SK-N-SH (cell line): ENCODE measurements at regions not wholly inside any gene's neighbourhood (a gene's known extent, or its start where the extent isn't known, plus 50 kb on each side); places are given as distances from the start of the nearest gene placed in this dataset.

ENCODE experiments used
- CTCF ChIA-PET: fragments of 300-600, 350-600 bp; formaldehyde crosslinking; extraction: SDS; loops from one replicate; lab custom pipeline; 2021; lab: Yijun Ruan, JAX
- POLR2A ChIA-PET: fragments of 350-600 bp; sonication (Branson Sonifier 250); formaldehyde crosslinking; extraction: SDS; loops from one replicate; lab custom pipeline; 2020; ENCODE audit warnings: antibody characterized with exemption, inconsistent platforms; lab: Yijun Ruan, JAX
- DNase-seq: peaks from one replicate; pipeline ENCODE4 v3.0.0; 2012
- H2AFZ ChIP-seq: fragments of 200-600 bp; sonication (generic); 2 replicates; pipeline ENCODE4 v1.8.1; 2016; ENCODE audit warnings: antibody characterized with exemption, mild to moderate bottlenecking, low read depth
- H3F3A ChIP-seq: fragments of 200-600 bp; sonication (generic); replicated peaks from 2 replicates; pipeline ENCODE3; 2016; ENCODE audit warnings: antibody characterized with exemption, mild to moderate bottlenecking; ENCODE audit not compliant: insufficient read depth
- H3K27ac ChIP-seq, 2 experiments: fragments of 200-500 bp in 1 of 2; fragments of 200-600 bp in 1 of 2; sonication (Bioruptor generic) in 1 of 2; sonication (generic), shearing (Covaris generic) in 1 of 2; 2 replicates each; pipeline versions ENCODE4 v1.5.1 to v1.6.1; 2014 to 2016; ENCODE audit warnings: low read depth in 2 of 2, inconsistent platforms in 1 of 2, low read length in 1 of 2, mild to moderate bottlenecking in 1 of 2, mixed read lengths in 1 of 2
- H3K27me3 ChIP-seq: fragments of 200-600 bp; sonication (generic), shearing (Covaris generic); 2 replicates; pipeline ENCODE4 v1.6.1; 2016; ENCODE audit warnings: mixed run types; ENCODE audit not compliant: insufficient read depth
- H3K36me3 ChIP-seq, 2 experiments: fragments of 200-500 bp in 1 of 2; fragments of 200-600 bp in 1 of 2; sonication (Bioruptor generic) in 1 of 2; sonication (generic) in 1 of 2; replicated peaks in 1 of 2; 2 replicates each; pipeline versions ENCODE3 to v1.5.1; 2014 to 2016; ENCODE audit warnings: low read length in 1 of 2, mild to moderate bottlenecking in 1 of 2; ENCODE audit not compliant: insufficient read depth in 2 of 2, control insufficient read depth in 1 of 2
- H3K4me1 ChIP-seq, 2 experiments: fragments of 200-500 bp in 1 of 2; fragments of 200-600 bp in 1 of 2; sonication (Bioruptor generic) in 1 of 2; sonication (generic), shearing (Covaris generic) in 1 of 2; 2 replicates each; pipeline versions ENCODE4 v1.5.1 to v1.6.1; 2014 to 2016; ENCODE audit warnings: low read depth in 1 of 2, low read length in 1 of 2, mixed run types in 1 of 2; ENCODE audit not compliant: insufficient read depth in 2 of 2, control insufficient read depth in 1 of 2
- H3K4me2 ChIP-seq: fragments of 200-600 bp; sonication (generic), shearing (Covaris generic); 2 replicates; pipeline ENCODE4 v1.6.1; 2017; ENCODE audit warnings: mixed run types
- H3K4me3 ChIP-seq, 2 experiments: fragments of 200-500 bp in 1 of 2; fragments of 200-600 bp in 1 of 2; sonication (Bioruptor generic) in 1 of 2; sonication (generic), shearing (Covaris generic) in 1 of 2; 2 replicates each; pipeline versions ENCODE4 v1.5.1 to v1.8.1; 2014 to 2016; ENCODE audit warnings: low read depth in 2 of 2, inconsistent platforms in 1 of 2, low read length in 1 of 2, mild to moderate bottlenecking in 1 of 2, mixed read lengths in 1 of 2, moderate library complexity in 1 of 2
- H3K79me2 ChIP-seq: fragments of 200-600 bp; sonication (generic); 2 replicates; pipeline ENCODE4 v1.8.1; 2017; ENCODE audit warnings: mild to moderate bottlenecking; ENCODE audit not compliant: insufficient read depth
- H3K9ac ChIP-seq: fragments of 200-600 bp; sonication (generic); 2 replicates; pipeline ENCODE4 v1.6.1; 2017; ENCODE audit warnings: mixed run types
- H3K9me2 ChIP-seq: fragments of 200-600 bp; sonication (generic); 2 replicates; pipeline ENCODE4 v1.6.1; 2017; ENCODE audit warnings: mixed run types
- H3K9me3 ChIP-seq: fragments of 200-600 bp; sonication (generic); 2 replicates; pipeline ENCODE4 v1.6.1; 2017; ENCODE audit warnings: mixed run types, mild to moderate bottlenecking, moderate library complexity
- H4K20me1 ChIP-seq: fragments of 200-600 bp; sonication (generic); 2 replicates; pipeline ENCODE4 v1.6.1; 2017; ENCODE audit warnings: mild to moderate bottlenecking, mixed run types; ENCODE audit not compliant: insufficient read depth
- ELF1 ChIP-seq: IDR thresholded peaks from 2 replicates; pipeline ENCODE4 v1.4.0; 2012
- EZH2phosphoT487 ChIP-seq: fragments of 200-600 bp; sonication (generic); IDR thresholded peaks from 2 replicates; pipeline ENCODE4 v1.6.1; 2017; ENCODE audit warnings: low read depth, mixed run types, mild to moderate bottlenecking, antibody characterized with exemption, moderate library complexity, borderline replicate concordance
- FOXJ3 ChIP-seq: sonication (generic); formaldehyde crosslinking; IDR thresholded peaks from 2 replicates; pipeline ENCODE4 v1.5.1; 2020; ENCODE audit warnings: mild to moderate bottlenecking, missing genetic modification reagents
- JUND ChIP-seq: IDR thresholded peaks from 2 replicates; pipeline ENCODE4 v1.4.0; 2012
- MEF2A ChIP-seq: IDR thresholded peaks from 2 replicates; pipeline ENCODE4 v1.4.0; 2012; ENCODE audit warnings: low read depth, borderline replicate concordance
- MXI1 ChIP-seq: IDR thresholded peaks from 2 replicates; pipeline ENCODE4 v1.6.1; 2012; ENCODE audit warnings: mild to moderate bottlenecking, low read depth, low read length, improper control_type of control experiment
- NRF1 ChIP-seq: IDR thresholded peaks from 2 replicates; pipeline ENCODE4 v1.6.1; 2012; ENCODE audit warnings: low read depth, mild to moderate bottlenecking, low read length
- POLR2AphosphoS5 ChIP-seq: IDR thresholded peaks from 2 replicates; pipeline ENCODE4 v1.6.1; 2012; ENCODE audit warnings: low read depth, low read length
- TAF1 ChIP-seq: IDR thresholded peaks from 2 replicates; pipeline ENCODE4 v1.6.1; 2012; ENCODE audit warnings: low read depth, mild to moderate bottlenecking, low read length, moderate library complexity, borderline replicate concordance
- TEAD4 ChIP-seq: IDR thresholded peaks from 2 replicates; pipeline ENCODE4 v1.4.0; 2012; ENCODE audit warnings: mild to moderate bottlenecking, borderline replicate concordance; ENCODE audit not compliant: insufficient read depth
- TF ChIP-seq, protein P1 (sequence below): fragments of 200-600 bp; sonication (generic); IDR thresholded peaks from 2 replicates; pipeline ENCODE4 v1.6.1; 2017; ENCODE audit warnings: antibody characterized with exemption, mild to moderate bottlenecking, moderate library complexity
- TF ChIP-seq, protein P2 (sequence below): fragments of 150-350 bp; IDR thresholded peaks from 2 replicates; pipeline ENCODE4 v1.6.1; 2016; ENCODE audit warnings: mild to moderate bottlenecking, low read depth, low read length
- TF ChIP-seq, protein P3 (sequence below): IDR thresholded peaks from 2 replicates; pipeline ENCODE4 v1.4.0; 2012; ENCODE audit warnings: low read depth, borderline replicate concordance
- TF ChIP-seq, protein P4 (sequence below): fragments of 150-350 bp; IDR thresholded peaks from 2 replicates; pipeline ENCODE4 v1.6.1; 2017; ENCODE audit warnings: antibody characterized with exemption, low read length, low read depth, borderline replicate concordance
- TF ChIP-seq, protein P5 (sequence below): IDR thresholded peaks from 2 replicates; pipeline ENCODE4 v1.4.0; 2012; ENCODE audit warnings: low read depth
- TF ChIP-seq, protein P6 (sequence below): IDR thresholded peaks from 2 replicates; pipeline ENCODE4; 2012

DNA sequence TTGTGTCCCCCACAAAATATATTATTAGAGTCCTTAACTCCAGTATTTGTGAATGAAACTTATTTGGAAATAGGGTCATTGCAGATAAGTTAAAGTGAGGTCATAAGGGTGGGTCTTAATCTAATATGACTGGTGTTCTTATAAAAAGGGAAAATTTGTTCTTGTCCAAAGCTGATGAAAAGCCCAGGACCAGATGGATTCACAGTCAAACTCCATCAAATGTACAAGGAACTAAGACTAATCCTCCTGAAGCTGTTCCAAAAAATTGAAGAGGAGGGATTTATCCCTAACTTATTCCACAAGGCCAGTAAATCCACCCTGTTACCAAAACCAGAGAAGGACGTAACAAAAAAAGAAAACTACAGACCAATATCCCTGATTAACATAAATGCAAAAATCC is 56.4 kb upstream of the SLIT3 start (continued):
- no peak for TF ChIP-seq MEF2A
- TF ChIP-seq, protein P1, sequence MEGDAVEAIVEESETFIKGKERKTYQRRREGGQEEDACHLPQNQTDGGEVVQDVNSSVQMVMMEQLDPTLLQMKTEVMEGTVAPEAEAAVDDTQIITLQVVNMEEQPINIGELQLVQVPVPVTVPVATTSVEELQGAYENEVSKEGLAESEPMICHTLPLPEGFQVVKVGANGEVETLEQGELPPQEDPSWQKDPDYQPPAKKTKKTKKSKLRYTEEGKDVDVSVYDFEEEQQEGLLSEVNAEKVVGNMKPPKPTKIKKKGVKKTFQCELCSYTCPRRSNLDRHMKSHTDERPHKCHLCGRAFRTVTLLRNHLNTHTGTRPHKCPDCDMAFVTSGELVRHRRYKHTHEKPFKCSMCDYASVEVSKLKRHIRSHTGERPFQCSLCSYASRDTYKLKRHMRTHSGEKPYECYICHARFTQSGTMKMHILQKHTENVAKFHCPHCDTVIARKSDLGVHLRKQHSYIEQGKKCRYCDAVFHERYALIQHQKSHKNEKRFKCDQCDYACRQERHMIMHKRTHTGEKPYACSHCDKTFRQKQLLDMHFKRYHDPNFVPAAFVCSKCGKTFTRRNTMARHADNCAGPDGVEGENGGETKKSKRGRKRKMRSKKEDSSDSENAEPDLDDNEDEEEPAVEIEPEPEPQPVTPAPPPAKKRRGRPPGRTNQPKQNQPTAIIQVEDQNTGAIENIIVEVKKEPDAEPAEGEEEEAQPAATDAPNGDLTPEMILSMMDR, result no peak
- no peak for TF ChIP-seq EZH2phosphoT487
- no peak for TF ChIP-seq TAF1
- TF ChIP-seq, protein P2, sequence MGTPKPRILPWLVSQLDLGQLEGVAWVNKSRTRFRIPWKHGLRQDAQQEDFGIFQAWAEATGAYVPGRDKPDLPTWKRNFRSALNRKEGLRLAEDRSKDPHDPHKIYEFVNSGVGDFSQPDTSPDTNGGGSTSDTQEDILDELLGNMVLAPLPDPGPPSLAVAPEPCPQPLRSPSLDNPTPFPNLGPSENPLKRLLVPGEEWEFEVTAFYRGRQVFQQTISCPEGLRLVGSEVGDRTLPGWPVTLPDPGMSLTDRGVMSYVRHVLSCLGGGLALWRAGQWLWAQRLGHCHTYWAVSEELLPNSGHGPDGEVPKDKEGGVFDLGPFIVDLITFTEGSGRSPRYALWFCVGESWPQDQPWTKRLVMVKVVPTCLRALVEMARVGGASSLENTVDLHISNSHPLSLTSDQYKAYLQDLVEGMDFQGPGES, result no peak
- no peak for TF ChIP-seq JUND
- TF ChIP-seq TEAD4, result no peak
- TF ChIP-seq, all 33 proteins: peak for 0

DNA sequence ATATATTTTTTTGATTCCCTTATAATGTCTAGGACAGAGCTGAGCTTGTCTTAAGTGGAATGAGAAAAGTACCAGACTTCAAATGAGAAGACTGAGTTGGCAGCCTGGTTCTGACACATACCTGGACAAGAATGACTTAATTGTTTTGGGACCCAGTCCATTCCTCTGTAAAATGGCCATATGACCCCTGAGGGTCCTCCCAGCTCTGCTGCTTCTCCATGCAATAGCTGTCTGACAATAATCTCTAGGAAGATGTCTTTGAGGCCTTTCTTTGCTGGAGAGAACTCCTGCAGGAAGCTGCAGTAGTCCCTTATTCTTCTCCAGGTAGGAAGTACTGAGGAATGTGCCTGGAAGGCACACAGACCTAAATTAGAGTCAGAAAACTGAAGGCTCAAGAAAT is 55.9 kb upstream of the SLIT3 start:
- no peaks in the 10 kb centered on the region for H4K20me1 ChIP-seq
- H3F3A ChIP-seq, result peaks cover 21% of the 10 kb centered on the region
- H3K27ac ChIP-seq, result no peak overlapping the region
- peaks cover 1 to 15% of the 10 kb centered on the region in 2 experiments for H3K4me1 ChIP-seq
- H3K9me2 ChIP-seq, result no peaks in the 10 kb centered on the region
- no peak overlapping the region for H3K4me3 ChIP-seq
- no peaks in the 10 kb centered on the region for H3K79me2 ChIP-seq
- no peaks in the 10 kb centered on the region for H3K36me3 ChIP-seq
- no peak for DNase-seq
- ChIA-PET CTCF (no interaction called here), POLR2A (no interaction called here)
- H3K27me3 ChIP-seq, result no peaks in the 10 kb centered on the region
- H3K9ac ChIP-seq, result no peak overlapping the region
- H3K4me2 ChIP-seq, result no peak overlapping the region
- no peaks in the 10 kb centered on the region for H3K9me3 ChIP-seq
- 0 out of 2 replicates have a peak overlapping the region, but pooled peaks have one; percentile 23 for H2AFZ ChIP-seq
- TF ChIP-seq EZH2phosphoT487, result no peak
- TF ChIP-seq MEF2A, result no peak
- TF ChIP-seq, protein P3, sequence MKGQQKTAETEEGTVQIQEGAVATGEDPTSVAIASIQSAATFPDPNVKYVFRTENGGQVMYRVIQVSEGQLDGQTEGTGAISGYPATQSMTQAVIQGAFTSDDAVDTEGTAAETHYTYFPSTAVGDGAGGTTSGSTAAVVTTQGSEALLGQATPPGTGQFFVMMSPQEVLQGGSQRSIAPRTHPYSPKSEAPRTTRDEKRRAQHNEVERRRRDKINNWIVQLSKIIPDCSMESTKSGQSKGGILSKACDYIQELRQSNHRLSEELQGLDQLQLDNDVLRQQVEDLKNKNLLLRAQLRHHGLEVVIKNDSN, result no peak
- no peak for TF ChIP-seq MXI1
- no peak for TF ChIP-seq ELF1
- no peak for TF ChIP-seq TAF1
- TF ChIP-seq, protein P4, sequence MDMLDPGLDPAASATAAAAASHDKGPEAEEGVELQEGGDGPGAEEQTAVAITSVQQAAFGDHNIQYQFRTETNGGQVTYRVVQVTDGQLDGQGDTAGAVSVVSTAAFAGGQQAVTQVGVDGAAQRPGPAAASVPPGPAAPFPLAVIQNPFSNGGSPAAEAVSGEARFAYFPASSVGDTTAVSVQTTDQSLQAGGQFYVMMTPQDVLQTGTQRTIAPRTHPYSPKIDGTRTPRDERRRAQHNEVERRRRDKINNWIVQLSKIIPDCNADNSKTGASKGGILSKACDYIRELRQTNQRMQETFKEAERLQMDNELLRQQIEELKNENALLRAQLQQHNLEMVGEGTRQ, result no peak
- no peak for TF ChIP-seq POLR2AphosphoS5
- TF ChIP-seq FOXJ3 (CRISPR knock-in tag), result no peak
- TF ChIP-seq, protein P5, sequence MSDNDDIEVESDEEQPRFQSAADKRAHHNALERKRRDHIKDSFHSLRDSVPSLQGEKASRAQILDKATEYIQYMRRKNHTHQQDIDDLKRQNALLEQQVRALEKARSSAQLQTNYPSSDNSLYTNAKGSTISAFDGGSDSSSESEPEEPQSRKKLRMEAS, result no peak
- TF ChIP-seq TEAD4, result no peak
- TF ChIP-seq, protein P6, sequence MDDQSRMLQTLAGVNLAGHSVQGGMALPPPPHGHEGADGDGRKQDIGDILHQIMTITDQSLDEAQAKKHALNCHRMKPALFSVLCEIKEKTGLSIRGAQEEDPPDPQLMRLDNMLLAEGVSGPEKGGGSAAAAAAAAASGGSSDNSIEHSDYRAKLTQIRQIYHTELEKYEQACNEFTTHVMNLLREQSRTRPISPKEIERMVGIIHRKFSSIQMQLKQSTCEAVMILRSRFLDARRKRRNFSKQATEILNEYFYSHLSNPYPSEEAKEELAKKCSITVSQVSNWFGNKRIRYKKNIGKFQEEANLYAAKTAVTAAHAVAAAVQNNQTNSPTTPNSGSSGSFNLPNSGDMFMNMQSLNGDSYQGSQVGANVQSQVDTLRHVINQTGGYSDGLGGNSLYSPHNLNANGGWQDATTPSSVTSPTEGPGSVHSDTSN, result no peak
- TF ChIP-seq NRF1, result no peak
